ENCODE measurements at regions not wholly inside any gene's neighbourhood (a gene's known extent, or its start where the extent isn't known, plus 50 kb on each side); places are given as distances from the start of the nearest gene placed in this dataset.

GRCh38 chr3:146314871-146315270 lies 64.0 kb upstream of the PLSCR4 start (continued):
- TF ChIP-seq TCF12 (IDR thresholded peaks at IDR 0.05; ENCODE audit: low read depth, low read length) (no peak), KDM4A (IDR thresholded peaks at IDR 0.05; ENCODE audit: low read depth, low read length, severe bottlenecking) (no peak), PHF8 (conservative IDR thresholded peaks at IDR 0.05; ENCODE audit: low read depth, low read length) (no peak)
